ENCODE measurements at regions not wholly inside any gene's neighbourhood (a gene's known extent, or its start where the extent isn't known, plus 50 kb on each side); places are given as distances from the start of the nearest gene placed in this dataset.
"Not testable (repeated sequence)": the region's sequence is repeated elsewhere in the genome, so short reads cannot be mapped to it uniquely, and the experiment has no call there.

GRCh38 chr1:193952778-193953374, 766.5 kb upstream of the B3GALT2 start:
- no peak for DNase-seq

GRCh38 chr1:193951984-193952383, 765.6 kb upstream of the B3GALT2 start:
- no peak for DNase-seq

GRCh38 chr1:193944454-193944853, 758.0 kb upstream of the B3GALT2 start:
- DNase-seq, result no peak

- DNase-seq, result no peak
Measured at GRCh38 chr1:193940176-193940575, 753.8 kb upstream of the B3GALT2 start.

GRCh38 chr1:193939585-193939984, 753.2 kb upstream of the B3GALT2 start:
- no peak for DNase-seq

- DNase-seq, result no peak
Measured at GRCh38 chr1:193937308-193937707, 750.9 kb upstream of the B3GALT2 start.

GRCh38 chr1:193932979-193933378, 746.6 kb upstream of the B3GALT2 start:
- DNase-seq, result no peak

GRCh38 chr1:193931356-193931755, 744.9 kb upstream of the B3GALT2 start:
- DNase-seq, result no peak

GRCh38 chr1:193929374-193930033, 743.1 kb upstream of the B3GALT2 start:
- DNase-seq, result no peak

- no peak for DNase-seq
Measured at GRCh38 chr1:193927550-193927949, 741.1 kb upstream of the B3GALT2 start.

GRCh38 chr1:193926956-193927355, 740.5 kb upstream of the B3GALT2 start:
- DNase-seq, result no peak

- DNase-seq, result no peak
Measured at GRCh38 chr1:193919827-193920226, 733.4 kb upstream of the B3GALT2 start.

- DNase-seq, result no peak
Measured at GRCh38 chr1:193916452-193916851, 730.0 kb upstream of the B3GALT2 start.

GRCh38 chr1:193914871-193915270, 728.5 kb upstream of the B3GALT2 start:
- DNase-seq, result no peak

GRCh38 chr1:193909406-193910082, 723.1 kb upstream of the B3GALT2 start:
- DNase-seq, result no peak

- DNase-seq, result no peak
Measured at GRCh38 chr1:193905288-193906085, 719.1 kb upstream of the B3GALT2 start.

- no peak for DNase-seq
Measured at GRCh38 chr1:193891788-193892187, 705.4 kb upstream of the B3GALT2 start.

- no peak for DNase-seq
Measured at GRCh38 chr1:193890935-193891334, 704.5 kb upstream of the B3GALT2 start.

- no peak for DNase-seq
Measured at GRCh38 chr1:193884848-193885558, 698.6 kb upstream of the B3GALT2 start.

- DNase-seq, result not testable (repeated sequence)
Measured at GRCh38 chr1:193877920-193878319, 691.5 kb upstream of the B3GALT2 start.

GRCh38 chr1:193868425-193868824, 682.0 kb upstream of the B3GALT2 start:
- no peak for DNase-seq

- DNase-seq, result no peak
Measured at GRCh38 chr1:193856261-193856660, 669.8 kb upstream of the B3GALT2 start.
